ENCODE measurements at regions not wholly inside any gene's neighbourhood (a gene's known extent, or its start where the extent isn't known, plus 50 kb on each side); places are given as distances from the start of the nearest gene placed in this dataset.

- H3K4me3 Mint-ChIP-seq: no peak overlapping the region
- Histone ChIP-seq H3K4me3 (ENCODE audit: low read length) (no peak overlapping the region), H3K4me1 (ENCODE audit: control insufficient read depth, insufficient read depth, low read length) (peaks cover 17% of the 10 kb centered on the region), H3K9ac (ENCODE audit: extremely low read depth, low read length, poor library complexity, severe bottlenecking) (no peak overlapping the region), H3K9me3 (ENCODE audit: control insufficient read depth, low read length) (no peaks in the 10 kb centered on the region), H3K27ac (ENCODE audit: low read depth, low read length) (no peak overlapping the region), H3K36me3 (ENCODE audit: control insufficient read depth, insufficient read depth, low read length) (no peaks in the 10 kb centered on the region), H3K27me3 (ENCODE audit: control insufficient read depth, insufficient read depth, low read length, poor library complexity, severe bottlenecking) (no peaks in the 10 kb centered on the region)
- H3K4me1 Mint-ChIP-seq: peaks cover 23% of the 10 kb centered on the region
- H3K27ac Mint-ChIP-seq: no peak overlapping the region
- no peaks in the 10 kb centered on the region for H3K36me3 Mint-ChIP-seq (ENCODE audit: low read depth)
- 95 to 100% methylated on average over 3 to 4 of the region's 4 CpGs for WGBS, 2 experiments (ENCODE audit: insufficient coverage in 1 of 2, insufficient read length in 1 of 2)
- H3K9me3 Mint-ChIP-seq: no peaks in the 10 kb centered on the region
- no peaks in the 10 kb centered on the region for H3K27me3 Mint-ChIP-seq (ENCODE audit: insufficient read depth)
- TF ChIP-seq, protein P1, sequence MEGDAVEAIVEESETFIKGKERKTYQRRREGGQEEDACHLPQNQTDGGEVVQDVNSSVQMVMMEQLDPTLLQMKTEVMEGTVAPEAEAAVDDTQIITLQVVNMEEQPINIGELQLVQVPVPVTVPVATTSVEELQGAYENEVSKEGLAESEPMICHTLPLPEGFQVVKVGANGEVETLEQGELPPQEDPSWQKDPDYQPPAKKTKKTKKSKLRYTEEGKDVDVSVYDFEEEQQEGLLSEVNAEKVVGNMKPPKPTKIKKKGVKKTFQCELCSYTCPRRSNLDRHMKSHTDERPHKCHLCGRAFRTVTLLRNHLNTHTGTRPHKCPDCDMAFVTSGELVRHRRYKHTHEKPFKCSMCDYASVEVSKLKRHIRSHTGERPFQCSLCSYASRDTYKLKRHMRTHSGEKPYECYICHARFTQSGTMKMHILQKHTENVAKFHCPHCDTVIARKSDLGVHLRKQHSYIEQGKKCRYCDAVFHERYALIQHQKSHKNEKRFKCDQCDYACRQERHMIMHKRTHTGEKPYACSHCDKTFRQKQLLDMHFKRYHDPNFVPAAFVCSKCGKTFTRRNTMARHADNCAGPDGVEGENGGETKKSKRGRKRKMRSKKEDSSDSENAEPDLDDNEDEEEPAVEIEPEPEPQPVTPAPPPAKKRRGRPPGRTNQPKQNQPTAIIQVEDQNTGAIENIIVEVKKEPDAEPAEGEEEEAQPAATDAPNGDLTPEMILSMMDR (conservative IDR thresholded peaks at IDR 0.05): no peak
- DNase-seq: no peak
Observed at GRCh38 chr18:40555914-40556313, 1399.1 kb upstream of the PIK3C3 start.

DNA sequence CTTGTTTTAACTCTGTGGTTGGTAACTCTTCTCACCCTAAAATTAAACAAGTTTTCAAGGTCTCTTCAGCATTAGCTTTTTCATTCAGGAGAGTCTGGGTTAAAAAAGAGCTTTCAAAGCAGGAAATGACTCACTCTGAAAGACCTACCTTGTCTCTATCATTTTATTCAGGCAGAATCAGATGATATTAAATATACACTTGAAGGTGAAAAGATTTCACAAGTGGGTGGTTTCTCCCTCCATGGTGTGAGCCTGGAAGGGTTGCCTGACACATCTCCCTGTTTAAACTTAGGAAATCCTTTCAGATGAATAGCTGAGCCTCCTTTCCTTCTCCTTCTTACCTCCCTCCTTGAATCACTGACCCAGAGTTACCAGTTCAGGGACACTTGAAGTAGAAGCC is 1402.0 kb upstream of the PIK3C3 start:
- H3K4me1 ChIP-seq (ENCODE audit: control insufficient read depth, insufficient read depth, low read length): peaks cover 17% of the 10 kb centered on the region
- no peaks in the 10 kb centered on the region for H3K36me3 ChIP-seq (ENCODE audit: control insufficient read depth, insufficient read depth, low read length)
- H3K27me3 ChIP-seq (ENCODE audit: control insufficient read depth, insufficient read depth, low read length, poor library complexity, severe bottlenecking): no peaks in the 10 kb centered on the region
- no peak overlapping the region for H3K9ac ChIP-seq (ENCODE audit: extremely low read depth, low read length, poor library complexity, severe bottlenecking)
- Mint-ChIP-seq H3K27ac (no peak overlapping the region), H3K36me3 (ENCODE audit: low read depth) (no peaks in the 10 kb centered on the region), H3K27me3 (ENCODE audit: insufficient read depth) (no peaks in the 10 kb centered on the region), H3K4me1 (peaks cover 23% of the 10 kb centered on the region), H3K4me3 (no peak overlapping the region), H3K9me3 (no peaks in the 10 kb centered on the region)
- no peak for DNase-seq
- no peaks in the 10 kb centered on the region for H3K9me3 ChIP-seq (ENCODE audit: control insufficient read depth, low read length)
- TF ChIP-seq, protein P1 (conservative IDR thresholded peaks at IDR 0.05): no peak
- H3K4me3 ChIP-seq (ENCODE audit: low read length): no peak overlapping the region
- H3K27ac ChIP-seq (ENCODE audit: low read depth, low read length): no peak overlapping the region

DNA sequence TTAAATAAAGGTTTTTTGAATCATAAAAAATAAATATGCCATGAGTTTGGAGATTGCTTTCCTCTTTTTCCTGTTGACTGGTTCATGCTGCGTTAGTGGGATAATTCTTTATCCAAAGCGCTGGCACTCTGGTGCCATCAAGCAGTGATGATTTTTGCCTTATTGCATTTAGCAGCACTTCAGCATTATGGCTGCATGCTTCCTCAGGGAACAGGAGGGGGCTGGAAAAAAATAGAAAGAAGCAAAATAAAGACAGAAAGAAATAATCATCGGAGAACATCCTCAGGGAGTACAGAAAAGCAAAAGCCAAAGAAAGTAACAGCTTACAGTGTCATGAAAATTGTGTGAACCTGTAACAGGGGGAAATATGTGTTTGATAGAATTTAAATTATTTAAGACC is 1408.2 kb upstream of the PIK3C3 start:
- Mint-ChIP-seq H3K4me1 (no peaks in the 10 kb centered on the region), H3K4me3 (no peak overlapping the region), H3K27ac (no peak overlapping the region), H3K36me3 (ENCODE audit: low read depth) (no peaks in the 10 kb centered on the region), H3K27me3 (ENCODE audit: insufficient read depth) (no peaks in the 10 kb centered on the region), H3K9me3 (no peaks in the 10 kb centered on the region)
- Histone ChIP-seq H3K4me1 (ENCODE audit: control insufficient read depth, insufficient read depth, low read length) (no peaks in the 10 kb centered on the region), H3K9ac (ENCODE audit: extremely low read depth, low read length, poor library complexity, severe bottlenecking) (no peak overlapping the region), H3K9me3 (ENCODE audit: control insufficient read depth, low read length) (no peaks in the 10 kb centered on the region), H3K27ac (ENCODE audit: low read depth, low read length) (no peak overlapping the region), H3K36me3 (ENCODE audit: control insufficient read depth, insufficient read depth, low read length) (no peaks in the 10 kb centered on the region), H3K4me3 (ENCODE audit: low read length) (no peak overlapping the region), H3K27me3 (ENCODE audit: control insufficient read depth, insufficient read depth, low read length, poor library complexity, severe bottlenecking) (no peaks in the 10 kb centered on the region)
- TF ChIP-seq, protein P1 (conservative IDR thresholded peaks at IDR 0.05): no peak
- WGBS, 2 experiments (ENCODE audit: insufficient coverage in 1 of 2, insufficient read length in 1 of 2): 93 to 100% methylated on average over 2 to 3 of the region's 3 CpGs
- DNase-seq: no peak

All from endodermal cell (in vitro differentiated cells).